HepG2 (cell line): ENCODE measurements at regions not wholly inside any gene's neighbourhood (a gene's known extent, or its start where the extent isn't known, plus 50 kb on each side); places are given as distances from the start of the nearest gene placed in this dataset.

Experiments
- DNMT3B ChIP-seq: conservative IDR thresholded peaks from 2 replicates; pipeline ENCODE4 v1.6.1; 2016; ENCODE audit warnings: missing biosample characterization, control low read depth
- ETV6 ChIP-seq: sonication (generic); formaldehyde crosslinking; conservative IDR thresholded peaks from 2 replicates; pipeline ENCODE4 v1.4.0; 2020; ENCODE audit warnings: missing genetic modification reagents
- GLMP ChIP-seq: sonication (generic); formaldehyde crosslinking; IDR thresholded peaks from 2 replicates; pipeline ENCODE4 v1.9.0; 2021; ENCODE audit warnings: missing genetic modification reagents, mild to moderate bottlenecking, borderline replicate concordance
- HNRNPLL ChIP-seq: fragments of 200-400 bp; formaldehyde crosslinking; IDR thresholded peaks from 2 replicates; pipeline ENCODE4 v1.6.1; 2017; ENCODE audit warnings: mild to moderate bottlenecking, low read depth, low read length; ENCODE audit not compliant: poor library complexity, severe bottlenecking
- MIER2 ChIP-seq: IDR thresholded peaks from 2 replicates; pipeline ENCODE4 v1.6.1; 2016; ENCODE audit warnings: missing biosample characterization, missing genetic modification reagents
- MYC ChIP-seq: sonication (generic); formaldehyde crosslinking; IDR thresholded peaks from 2 replicates; pipeline ENCODE4 v1.9.0; 2021; ENCODE audit warnings: missing genetic modification reagents, borderline replicate concordance
- POGZ ChIP-seq: sonication (generic); formaldehyde crosslinking; IDR thresholded peaks from 2 replicates; pipeline ENCODE4 v1.4.0; 2020; ENCODE audit warnings: mild to moderate bottlenecking, missing genetic modification reagents
- PRDM15 ChIP-seq: sonication (generic); formaldehyde crosslinking; IDR thresholded peaks from 2 replicates; pipeline ENCODE4 v1.4.0; 2020; ENCODE audit warnings: missing genetic modification reagents
- SKIL ChIP-seq: sonication (generic); formaldehyde crosslinking; IDR thresholded peaks from 2 replicates; pipeline ENCODE4 v1.8.0; 2022; ENCODE audit warnings: missing genetic modification reagents, mild to moderate bottlenecking, moderate library complexity, borderline replicate concordance
- TARDBP ChIP-seq: sonication (generic); formaldehyde crosslinking; IDR thresholded peaks from 2 replicates; pipeline ENCODE4 v1.8.0; 2022; ENCODE audit warnings: mild to moderate bottlenecking, missing genetic modification reagents
- ZBTB26 ChIP-seq: IDR thresholded peaks from 2 replicates; pipeline ENCODE4 v1.6.1; 2016; ENCODE audit warnings: missing compliant biosample characterization, missing genetic modification reagents, borderline replicate concordance
- ZNF18 ChIP-seq: sonication (generic); formaldehyde crosslinking; IDR thresholded peaks from 2 replicates; pipeline ENCODE4 v1.8.0; 2022; ENCODE audit warnings: mild to moderate bottlenecking, missing genetic modification reagents; ENCODE audit not compliant: insufficient replicate concordance
- ZNF282 ChIP-seq: fragments of 450-650 bp; IDR thresholded peaks from 2 replicates; pipeline ENCODE4 v1.6.1; 2018; ENCODE audit not compliant: partially characterized antibody
- ZNF670 ChIP-seq: sonication (generic); formaldehyde crosslinking; IDR thresholded peaks from 2 replicates; pipeline ENCODE4 v1.8.0; 2022; ENCODE audit warnings: mild to moderate bottlenecking, missing genetic modification reagents, borderline replicate concordance
- ZNF782 ChIP-seq: sonication (generic); formaldehyde crosslinking; IDR thresholded peaks from 2 replicates; pipeline ENCODE4 v1.4.0; 2020; ENCODE audit warnings: missing genetic modification reagents, mild to moderate bottlenecking, borderline replicate concordance
- ZNF879 ChIP-seq: sonication (generic); formaldehyde crosslinking; IDR thresholded peaks from 2 replicates; pipeline ENCODE4 v1.8.1; 2023; ENCODE audit warnings: missing genetic modification reagents
- ZNF891 ChIP-seq: sonication (generic); formaldehyde crosslinking; IDR thresholded peaks from 2 replicates; pipeline ENCODE4 v1.5.0; 2020; ENCODE audit warnings: mild to moderate bottlenecking, missing genetic modification reagents

- TF ChIP-seq SKIL (CRISPR knock-in tag) (peak; percentile 68), ZNF670 (CRISPR knock-in tag) (peak; percentile 30; the same call in 1 of the 2 replicates), ETV6 (CRISPR knock-in tag) (no peak), PRDM15 (CRISPR knock-in tag) (no peak), POGZ (CRISPR knock-in tag) (peak; percentile 77), ZNF891 (CRISPR knock-in tag) (no peak; the same call in 1 of the 2 replicates), ZNF782 (CRISPR knock-in tag) (0 out of 2 replicates have a peak, but pooled peaks have one; percentile 32), ZNF879 (CRISPR knock-in tag) (no peak), GLMP (CRISPR knock-in tag) (no peak), DNMT3B (CRISPR knock-in tag) (no peak), TARDBP (CRISPR knock-in tag) (peak; percentile 56; the same call in 1 of the 2 replicates), ZBTB26 (CRISPR knock-in tag) (peak; percentile 58; the same call in 1 of the 2 replicates), ZNF282 (no peak), HNRNPLL (no peak), MYC (CRISPR knock-in tag) (peak; percentile 13; the same call in 1 of the 2 replicates), ZNF18 (peak; percentile 80), MIER2 (CRISPR knock-in tag) (no peak)
Observed at GRCh38 chr1:245091818-245092637, 62.8 kb upstream of the KIF26B start (continued).
